ENCODE measurements at regions not wholly inside any gene's neighbourhood (a gene's known extent, or its start where the extent isn't known, plus 50 kb on each side); places are given as distances from the start of the nearest gene placed in this dataset.

- no peak for DNase-seq
Observed at GRCh38 chr1:84759756-84760155, 69.5 kb upstream of the SSX2IP start.

- no peak for DNase-seq
Observed at GRCh38 chr1:84758968-84759491, 68.8 kb upstream of the SSX2IP start.

- no peak for DNase-seq
Observed at GRCh38 chr1:84758476-84758875, 68.2 kb upstream of the SSX2IP start.

GRCh38 chr1:84757301-84757700 is 67.0 kb upstream of the SSX2IP start:
- no peak for DNase-seq

GRCh38 chr1:84756455-84757082 is 66.3 kb upstream of the SSX2IP start:
- no peak for DNase-seq

- no peak for DNase-seq
Observed at GRCh38 chr1:84756001-84756400, 65.7 kb upstream of the SSX2IP start.

GRCh38 chr1:84755216-84755615 is 65.0 kb upstream of the SSX2IP start:
- no peak for DNase-seq

- DNase-seq = no peak
Observed at GRCh38 chr1:84754386-84754703, 64.1 kb upstream of the SSX2IP start.

- peak; percentile 39 for DNase-seq
Observed at GRCh38 chr1:84753516-84754385, 63.5 kb upstream of the SSX2IP start.

- DNase-seq = no peak
Observed at GRCh38 chr1:84750110-84750730, 60.0 kb upstream of the SSX2IP start.

GRCh38 chr1:84749427-84749826 is 59.2 kb upstream of the SSX2IP start:
- DNase-seq = no peak

GRCh38 chr1:84748364-84748763 is 58.1 kb upstream of the SSX2IP start:
- DNase-seq = no peak

- DNase-seq = no peak
Observed at GRCh38 chr1:84745857-84746256, 55.6 kb upstream of the SSX2IP start.

- no peak for DNase-seq
Observed at GRCh38 chr1:84743896-84744295, 53.6 kb upstream of the SSX2IP start.

GRCh38 chr1:84742653-84743052 is 52.4 kb upstream of the SSX2IP start:
- no peak for DNase-seq

GRCh38 chr1:84740050-84740714 is 49.9 kb upstream of the SSX2IP start:
- DNase-seq = no peak

Data from DMS79 (cell line).